ENCODE measurements at regions not wholly inside any gene's neighbourhood (a gene's known extent, or its start where the extent isn't known, plus 50 kb on each side); places are given as distances from the start of the nearest gene placed in this dataset.
A peak's percentile ranks its signal among the peaks of the same experiment; 100 is the strongest.

- Histone ChIP-seq H3K27me3 (no peaks in the 10 kb centered on the region), H3K4me1 (no peaks in the 10 kb centered on the region), H3K9me3 (no peaks in the 10 kb centered on the region), H3K36me3 (no peaks in the 10 kb centered on the region), H3K4me3 (no peak overlapping the region), H3K27ac (no peak overlapping the region)
- ATAC-seq (no peak), DNase-seq (no peak)
- no peak for TF ChIP-seq CTCF (IDR thresholded peaks at IDR 0.05)
- intact Hi-C loops (cut with DNase I), result loop anchor here in 2 of 10 donors (10.0 kb wide), 2 partner anchors 594 to 934 kb away; no protein-coding TSS in a partner anchor
Observed at GRCh38 chr5:152551061-152551460, 146.0 kb upstream of the NMUR2 start.

GRCh38 chr5:152556784-152557183 is 151.7 kb upstream of the NMUR2 start:
- DNase-seq, result no peak
- peak in 1 of 8 donors; percentile 51 for ATAC-seq
- H3K27ac ChIP-seq, result no peak overlapping the region
- no peaks in the 10 kb centered on the region for H3K4me1 ChIP-seq
- 24% methylated on average over 4 of the region's 4 CpGs for WGBS, 2 donors
- H3K4me3 ChIP-seq, result no peak overlapping the region
- intact Hi-C loops (cut with DNase I), result loop anchor here in 2 of 10 donors (10.0 kb wide), 2 partner anchors 588 to 928 kb away; no protein-coding TSS in a partner anchor
- H3K36me3 ChIP-seq, result no peaks in the 10 kb centered on the region
- H3K27me3 ChIP-seq, result no peaks in the 10 kb centered on the region
- no peaks in the 10 kb centered on the region for H3K9me3 ChIP-seq
- no peak for TF ChIP-seq CTCF (IDR thresholded peaks at IDR 0.05)

- peak in 3 of 8 donors; percentile 55 to 72 (median 67) for ATAC-seq
- intact Hi-C loops (cut with DNase I), result loop anchor here in 8 of 10 donors (1.0 to 10.0 kb wide), 4 partner anchors 587 to 1404 kb away; no protein-coding TSS in a partner anchor
Observed at GRCh38 chr5:152560512-152561137, 155.5 kb upstream of the NMUR2 start.

GRCh38 chr5:152568016-152568415 is 162.9 kb upstream of the NMUR2 start:
- Histone ChIP-seq H3K27ac (no peak overlapping the region), H3K4me3 (no peak overlapping the region), H3K4me1 (peaks cover 0 to 8% (median 0%) of the 10 kb centered on the region in 9 donors), H3K9me3 (no peaks in the 10 kb centered on the region), H3K27me3 (no peaks in the 10 kb centered on the region), H3K36me3 (no peaks in the 10 kb centered on the region)
- ATAC-seq, result no peak
- peak in 1 of 2 donors; percentile 6 for DNase-seq
- 46 to 50% methylated on average over 2 of the region's 2 CpGs for WGBS, 2 donors
- intact Hi-C loops (cut with DNase I), result loop anchor here in 3 of 10 donors (10.0 kb wide), 1 partner anchor 1397 kb away; no protein-coding TSS in a partner anchor
- no peak for TF ChIP-seq CTCF (IDR thresholded peaks at IDR 0.05)

More at GRCh38 chr5:152560512-152561137, 155.5 kb upstream of the NMUR2 start:
- no peak overlapping the region for H3K27ac ChIP-seq
- WGBS, 2 donors, result 37% methylated on average over 6 of the region's 6 CpGs
- TF ChIP-seq CTCF (IDR thresholded peaks at IDR 0.05), result peak; percentile 69 to 93 (median 83)
- peak; percentile 59 to 61 for DNase-seq
- no peaks in the 10 kb centered on the region for H3K9me3 ChIP-seq
- no peak overlapping the region for H3K4me3 ChIP-seq
- H3K4me1 ChIP-seq, result no peaks in the 10 kb centered on the region
- H3K36me3 ChIP-seq, result no peaks in the 10 kb centered on the region
- H3K27me3 ChIP-seq, result no peaks in the 10 kb centered on the region

All from heart right ventricle (tissue), 16 donors.